WERI-Rb-1 (cell line): ENCODE measurements at regions not wholly inside any gene's neighbourhood (a gene's known extent, or its start where the extent isn't known, plus 50 kb on each side); places are given as distances from the start of the nearest gene placed in this dataset.

Source experiments
- DNase-seq: peaks from one replicate; pipeline ENCODE4 v3.0.0-alpha.2; 2020
- H3K27ac ChIP-seq: fragments of 250-450 bp; sonication (Bioruptor Pico); 2 replicates; pipeline ENCODE4 v1.5.1; 2020; ENCODE audit warnings: mild to moderate bottlenecking, moderate library complexity
- H3K27me3 ChIP-seq: fragments of 250-450 bp; sonication (Bioruptor Pico); 2 replicates; pipeline ENCODE4 v1.5.1; 2021; ENCODE audit warnings: mild to moderate bottlenecking, low read depth, moderate library complexity; ENCODE audit not compliant: insufficient read depth, severe bottlenecking
- H3K36me3 ChIP-seq: fragments of 250-450 bp; sonication (Bioruptor Pico); 2 replicates; pipeline ENCODE4 v1.5.1; 2020; ENCODE audit warnings: mild to moderate bottlenecking, moderate library complexity
- H3K4me3 ChIP-seq: 2 replicates; pipeline ENCODE4 v1.5.1; 2011; ENCODE audit warnings: low read depth, mild to moderate bottlenecking, control low read depth, low read length
- H3K9me3 ChIP-seq: fragments of 250-450 bp; sonication (Bioruptor Pico); 2 replicates; pipeline ENCODE4 v1.5.1; 2021; ENCODE audit warnings: mild to moderate bottlenecking, moderate library complexity; ENCODE audit not compliant: severe bottlenecking
- TF ChIP-seq, protein P1 (sequence below): IDR thresholded peaks from 2 replicates; pipeline ENCODE4 v1.5.1; 2011; ENCODE audit warnings: low read depth, mild to moderate bottlenecking, control low read depth, inconsistent platforms, low read length

DNA sequence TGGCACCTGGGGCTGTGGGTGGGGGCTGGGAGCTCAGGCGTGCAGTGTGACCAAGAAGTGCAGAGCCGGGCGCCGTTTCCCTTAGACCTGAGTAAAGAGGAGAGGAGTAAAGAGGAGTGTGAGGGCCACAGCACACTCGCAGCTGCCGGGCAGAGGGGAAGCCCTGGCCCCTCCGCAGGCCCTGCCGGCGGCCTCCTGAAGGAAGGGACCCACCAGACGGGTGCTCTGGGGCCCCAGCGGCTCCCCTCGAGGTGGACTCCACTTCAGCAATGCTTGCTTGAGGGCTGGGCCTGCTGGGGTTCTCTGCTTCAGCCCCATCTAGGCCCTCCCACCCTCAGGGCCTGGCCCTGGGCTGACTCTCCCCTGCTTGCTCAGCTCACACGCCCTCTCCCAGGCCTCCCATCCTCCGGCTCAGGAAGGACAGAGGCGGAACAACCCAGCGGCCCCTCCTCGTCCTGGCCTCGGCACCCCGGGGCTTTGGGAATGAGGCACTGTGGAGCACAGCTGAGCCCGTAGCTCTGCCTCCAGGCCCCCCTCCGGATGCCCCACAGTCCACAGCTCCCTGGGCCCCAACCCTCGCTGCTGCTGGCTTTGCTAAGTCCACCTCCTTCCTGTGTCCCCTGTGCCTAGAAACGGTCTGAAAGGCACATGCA, 1198.7 kb downstream of the BRD1 start:
- no peak for DNase-seq
- H3K9me3 ChIP-seq, result no peaks in the 10 kb centered on the region
- H3K4me3 ChIP-seq, result no peak overlapping the region

DNA sequence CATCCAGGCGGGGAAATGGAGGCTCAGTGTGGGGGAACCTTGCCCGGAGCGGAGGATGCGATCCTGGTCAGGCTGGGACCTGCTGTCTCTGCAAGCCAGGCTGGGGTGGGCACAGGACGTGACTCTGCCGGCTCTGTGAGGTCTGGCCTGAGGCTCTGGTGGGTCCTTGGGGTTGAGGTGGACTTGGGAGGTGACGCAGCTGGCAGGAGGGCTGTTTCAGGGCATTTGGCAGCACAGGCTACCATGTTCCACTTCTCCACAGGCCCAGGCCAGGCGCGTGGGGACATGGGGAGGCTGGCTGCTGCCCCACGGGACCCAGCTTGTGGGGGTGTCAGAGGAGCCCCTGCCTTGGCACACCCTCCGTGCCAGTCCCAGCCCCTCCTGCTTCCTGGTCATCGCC, 1199.7 kb downstream of the BRD1 start:
- Histone ChIP-seq H3K36me3 (no peaks in the 10 kb centered on the region), H3K4me3 (no peak overlapping the region), H3K27ac (no peak overlapping the region), H3K9me3 (no peaks in the 10 kb centered on the region), H3K27me3 (no peaks in the 10 kb centered on the region)
- DNase-seq, result no peak
- TF ChIP-seq, protein P1, sequence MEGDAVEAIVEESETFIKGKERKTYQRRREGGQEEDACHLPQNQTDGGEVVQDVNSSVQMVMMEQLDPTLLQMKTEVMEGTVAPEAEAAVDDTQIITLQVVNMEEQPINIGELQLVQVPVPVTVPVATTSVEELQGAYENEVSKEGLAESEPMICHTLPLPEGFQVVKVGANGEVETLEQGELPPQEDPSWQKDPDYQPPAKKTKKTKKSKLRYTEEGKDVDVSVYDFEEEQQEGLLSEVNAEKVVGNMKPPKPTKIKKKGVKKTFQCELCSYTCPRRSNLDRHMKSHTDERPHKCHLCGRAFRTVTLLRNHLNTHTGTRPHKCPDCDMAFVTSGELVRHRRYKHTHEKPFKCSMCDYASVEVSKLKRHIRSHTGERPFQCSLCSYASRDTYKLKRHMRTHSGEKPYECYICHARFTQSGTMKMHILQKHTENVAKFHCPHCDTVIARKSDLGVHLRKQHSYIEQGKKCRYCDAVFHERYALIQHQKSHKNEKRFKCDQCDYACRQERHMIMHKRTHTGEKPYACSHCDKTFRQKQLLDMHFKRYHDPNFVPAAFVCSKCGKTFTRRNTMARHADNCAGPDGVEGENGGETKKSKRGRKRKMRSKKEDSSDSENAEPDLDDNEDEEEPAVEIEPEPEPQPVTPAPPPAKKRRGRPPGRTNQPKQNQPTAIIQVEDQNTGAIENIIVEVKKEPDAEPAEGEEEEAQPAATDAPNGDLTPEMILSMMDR, result no peak

More for the DNA sequence above, 1198.7 kb downstream of the BRD1 start:
- TF ChIP-seq, protein P1, result no peak
- Histone ChIP-seq H3K36me3 (no peaks in the 10 kb centered on the region), H3K27me3 (no peaks in the 10 kb centered on the region), H3K27ac (no peak overlapping the region)

DNA sequence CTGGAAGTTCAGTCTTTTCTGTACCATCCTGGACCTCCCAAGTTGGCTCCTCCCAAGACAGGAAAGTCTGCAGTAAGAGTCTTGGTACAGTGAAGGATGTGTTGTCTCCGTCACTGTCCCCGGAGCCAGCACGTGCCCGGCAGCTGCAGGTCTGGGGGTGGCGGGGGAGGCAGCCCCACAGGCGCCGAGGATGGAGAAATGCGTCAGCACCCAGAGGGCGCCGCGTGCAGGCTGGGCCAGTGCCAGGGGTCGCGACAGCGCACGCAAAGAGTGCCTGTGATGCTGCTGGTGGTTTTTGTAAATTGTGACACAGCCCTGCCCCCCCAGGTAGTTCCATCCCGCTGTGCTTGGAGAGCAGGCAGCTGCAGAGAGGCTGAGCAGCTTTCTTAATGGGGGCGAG, 1200.5 kb downstream of the BRD1 start:
- TF ChIP-seq, protein P1, result no peak
- no peak for DNase-seq
- Histone ChIP-seq H3K27ac (no peak overlapping the region), H3K4me3 (no peak overlapping the region), H3K27me3 (no peaks in the 10 kb centered on the region), H3K9me3 (no peaks in the 10 kb centered on the region), H3K36me3 (no peaks in the 10 kb centered on the region)

DNA sequence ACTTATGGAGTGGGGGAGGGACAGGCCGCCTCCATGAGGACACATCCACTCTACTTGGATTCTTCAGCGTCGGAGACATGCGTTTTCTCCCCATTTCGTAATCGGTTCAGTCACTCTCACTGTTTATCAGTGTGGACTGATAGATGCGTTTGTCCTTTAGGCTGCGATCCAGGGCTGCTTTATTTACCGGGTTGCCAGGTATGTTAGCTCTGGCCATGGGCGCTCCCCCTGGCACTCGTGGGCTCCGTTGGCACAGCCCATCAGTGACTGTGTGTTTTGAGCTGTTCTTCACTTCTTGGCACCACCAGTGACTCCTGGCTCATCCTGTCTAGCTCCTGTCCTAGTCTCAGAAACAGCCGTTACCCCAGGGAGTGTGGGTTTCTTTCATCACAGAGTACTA, 1203.3 kb downstream of the BRD1 start:
- Histone ChIP-seq H3K36me3 (no peaks in the 10 kb centered on the region), H3K9me3 (no peaks in the 10 kb centered on the region), H3K27me3 (no peaks in the 10 kb centered on the region), H3K27ac (no peak overlapping the region), H3K4me3 (no peak overlapping the region)
- TF ChIP-seq, protein P1, result no peak
- DNase-seq, result no peak

DNA sequence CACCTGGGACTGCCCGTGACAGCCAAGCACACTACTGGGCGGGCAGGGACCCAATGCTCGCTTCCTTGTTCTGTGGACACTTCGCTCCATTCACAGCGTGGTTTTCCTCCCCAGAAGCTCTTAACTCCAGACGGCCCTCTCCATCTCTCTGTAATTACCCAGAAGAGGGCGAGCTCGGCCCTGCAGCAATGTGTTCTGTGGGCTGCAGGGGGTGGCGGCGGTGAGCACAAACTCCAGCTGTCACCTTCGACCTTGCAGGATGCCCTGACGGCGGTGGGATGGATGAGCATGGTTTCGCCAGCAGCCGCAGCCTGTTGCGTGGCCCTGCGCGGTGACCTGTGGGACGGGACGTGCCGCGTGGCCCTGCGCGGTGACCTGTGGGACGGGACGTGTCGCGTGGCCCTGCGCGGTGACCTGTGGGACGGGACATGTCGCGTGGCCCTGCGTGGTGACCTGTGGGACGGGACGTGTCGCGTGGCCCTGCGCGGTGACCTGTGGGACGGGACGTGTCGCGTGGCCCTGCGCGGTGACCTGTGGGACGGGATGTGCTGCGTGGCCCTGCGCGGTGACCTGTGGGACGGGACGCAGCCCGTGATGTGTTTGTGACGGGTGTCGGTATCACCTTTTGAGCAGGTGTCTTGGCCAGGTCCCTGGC, 1204.7 kb downstream of the BRD1 start:
- H3K27me3 ChIP-seq, result no peaks in the 10 kb centered on the region
- DNase-seq, result no peak
- TF ChIP-seq, protein P1, result no peak
- H3K36me3 ChIP-seq, result no peaks in the 10 kb centered on the region
- no peak overlapping the region for H3K27ac ChIP-seq
- no peak overlapping the region for H3K4me3 ChIP-seq
- H3K9me3 ChIP-seq, result no peaks in the 10 kb centered on the region
